GM10266 (cell line): ENCODE measurements at regions not wholly inside any gene's neighbourhood (a gene's known extent, or its start where the extent isn't known, plus 50 kb on each side); places are given as distances from the start of the nearest gene placed in this dataset.

Experiments
- DNase-seq: peaks from one replicate; pipeline ENCODE4 v3.0.0; 2012; ENCODE audit errors: extremely low spot score
- TF ChIP-seq, protein P1 (sequence below): IDR thresholded peaks from 2 replicates; pipeline ENCODE4 v1.5.1; 2012; ENCODE audit warnings: mild to moderate bottlenecking, low read depth; ENCODE audit not compliant: control insufficient read depth, insufficient read depth; ENCODE audit errors: missing control alignments

DNA sequence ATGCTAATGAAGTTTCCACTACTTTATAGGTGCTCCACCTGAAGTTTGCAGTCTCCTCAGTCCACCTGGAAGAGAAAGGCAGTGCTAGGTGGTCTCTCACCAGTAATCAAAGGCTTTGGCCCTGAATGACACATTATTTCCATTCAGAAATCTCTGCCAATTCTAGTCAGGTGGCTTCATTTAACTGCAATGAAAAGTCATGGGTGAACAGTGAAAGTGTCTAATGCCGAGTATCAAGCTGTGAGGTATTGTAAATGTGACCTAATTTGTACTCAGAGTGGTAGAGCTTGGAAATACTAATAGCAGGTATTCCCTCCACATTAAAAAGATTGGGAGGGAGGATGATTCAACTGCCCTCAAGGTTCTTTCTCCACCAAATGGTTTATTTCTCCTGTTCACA lies 220.9 kb upstream of the LRFN5 start:
- no peak for DNase-seq
- TF ChIP-seq, protein P1, sequence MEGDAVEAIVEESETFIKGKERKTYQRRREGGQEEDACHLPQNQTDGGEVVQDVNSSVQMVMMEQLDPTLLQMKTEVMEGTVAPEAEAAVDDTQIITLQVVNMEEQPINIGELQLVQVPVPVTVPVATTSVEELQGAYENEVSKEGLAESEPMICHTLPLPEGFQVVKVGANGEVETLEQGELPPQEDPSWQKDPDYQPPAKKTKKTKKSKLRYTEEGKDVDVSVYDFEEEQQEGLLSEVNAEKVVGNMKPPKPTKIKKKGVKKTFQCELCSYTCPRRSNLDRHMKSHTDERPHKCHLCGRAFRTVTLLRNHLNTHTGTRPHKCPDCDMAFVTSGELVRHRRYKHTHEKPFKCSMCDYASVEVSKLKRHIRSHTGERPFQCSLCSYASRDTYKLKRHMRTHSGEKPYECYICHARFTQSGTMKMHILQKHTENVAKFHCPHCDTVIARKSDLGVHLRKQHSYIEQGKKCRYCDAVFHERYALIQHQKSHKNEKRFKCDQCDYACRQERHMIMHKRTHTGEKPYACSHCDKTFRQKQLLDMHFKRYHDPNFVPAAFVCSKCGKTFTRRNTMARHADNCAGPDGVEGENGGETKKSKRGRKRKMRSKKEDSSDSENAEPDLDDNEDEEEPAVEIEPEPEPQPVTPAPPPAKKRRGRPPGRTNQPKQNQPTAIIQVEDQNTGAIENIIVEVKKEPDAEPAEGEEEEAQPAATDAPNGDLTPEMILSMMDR, result no peak

DNA sequence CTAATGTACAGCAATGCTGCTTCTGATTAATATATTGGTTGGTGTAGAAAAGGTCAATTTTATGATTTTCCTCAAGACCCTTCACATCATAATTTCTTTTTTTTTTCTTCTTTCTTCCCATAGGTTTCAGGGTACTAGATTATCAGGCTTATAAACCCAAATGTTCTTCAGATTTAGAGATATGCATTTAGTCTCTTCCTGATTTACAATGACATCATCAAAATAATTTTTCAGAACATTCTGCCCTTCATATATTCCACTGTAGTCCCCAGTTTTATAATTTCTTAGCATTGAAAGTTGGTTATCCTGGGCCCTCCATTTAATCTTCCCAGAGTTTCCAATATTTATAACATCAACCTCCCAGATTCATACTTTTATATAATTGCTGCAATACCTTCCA lies 226.7 kb upstream of the LRFN5 start:
- TF ChIP-seq, protein P1, result no peak
- DNase-seq, result no peak

DNA sequence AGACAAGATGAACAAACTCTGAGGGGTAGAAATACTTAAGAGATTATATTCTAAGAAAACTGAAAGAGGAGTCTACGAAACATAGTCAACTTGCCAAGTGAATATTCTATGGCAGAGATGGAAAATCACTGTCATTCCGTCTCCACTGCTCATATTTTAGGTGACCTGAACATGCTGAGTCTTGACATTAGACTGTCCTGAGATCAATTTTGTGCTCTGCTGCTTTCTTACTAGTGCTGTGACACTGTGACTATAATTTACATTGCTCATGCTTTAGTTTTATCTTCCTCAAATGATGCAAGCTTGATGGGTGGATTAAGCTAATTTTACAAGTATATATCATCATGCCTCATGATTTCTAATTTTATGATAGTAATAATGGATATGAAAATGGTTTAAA lies 228.2 kb upstream of the LRFN5 start:
- TF ChIP-seq, protein P1, result no peak

DNA sequence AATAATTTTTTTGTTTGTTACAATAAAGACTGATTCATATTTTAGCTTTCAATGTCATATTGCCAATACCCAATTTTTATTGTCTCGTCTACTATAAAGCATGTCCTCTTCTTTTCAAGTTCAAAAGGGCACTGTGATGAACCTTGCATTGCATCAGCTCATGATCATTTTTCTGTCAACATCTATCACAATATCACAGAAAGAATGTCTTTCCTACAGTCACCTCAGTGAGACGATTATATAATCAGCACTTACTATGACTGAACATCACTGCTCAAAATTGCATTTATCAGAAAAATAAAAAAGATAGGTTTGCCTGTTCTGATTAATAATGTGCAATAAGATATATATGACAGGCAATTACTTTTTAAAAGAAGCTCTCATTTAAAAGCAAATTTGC lies 228.7 kb upstream of the LRFN5 start:
- TF ChIP-seq, protein P1, result no peak
- no peak for DNase-seq

More for the DNA sequence above, 228.2 kb upstream of the LRFN5 start:
- DNase-seq, result no peak

DNA sequence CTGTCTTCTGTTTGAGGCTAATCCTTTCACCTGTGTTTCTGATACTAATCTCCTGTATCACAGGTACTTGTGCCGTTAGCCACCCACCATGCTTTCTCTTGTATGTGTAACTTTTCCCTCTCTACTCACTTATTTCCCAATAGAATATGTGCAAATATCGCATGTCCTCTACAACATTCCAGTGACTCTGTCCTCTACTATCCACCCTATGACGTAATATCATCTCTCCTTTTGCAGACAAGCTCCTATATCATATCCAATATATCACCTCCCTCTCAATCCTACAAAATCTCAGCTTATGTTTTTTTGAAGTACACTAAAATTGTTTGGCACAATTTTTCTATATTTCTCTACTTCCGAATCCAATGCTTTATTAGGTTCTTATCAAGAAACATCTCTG lies 232.6 kb upstream of the LRFN5 start:
- TF ChIP-seq, protein P1, result no peak

DNA sequence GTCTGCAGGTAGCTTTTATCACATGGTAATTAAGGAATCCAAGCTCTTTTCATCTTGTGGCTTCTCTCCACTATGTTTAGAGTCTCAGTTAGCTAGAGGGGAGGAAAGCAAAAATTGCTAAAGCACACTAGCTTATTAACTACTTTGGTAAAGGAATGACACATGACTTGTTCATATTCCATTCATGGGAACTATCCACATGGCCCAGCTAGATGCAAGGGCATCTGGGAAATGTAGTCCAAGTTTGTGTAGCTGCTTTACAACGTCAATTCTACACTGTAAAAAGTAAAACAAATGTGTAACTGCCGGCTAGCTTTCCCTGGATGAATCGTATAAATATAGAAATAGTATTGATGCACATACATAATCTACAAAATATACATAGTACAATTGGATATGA lies 244.5 kb upstream of the LRFN5 start:
- no peak for DNase-seq
- TF ChIP-seq, protein P1, result no peak

More for the DNA sequence above, 232.6 kb upstream of the LRFN5 start:
- no peak for DNase-seq

DNA sequence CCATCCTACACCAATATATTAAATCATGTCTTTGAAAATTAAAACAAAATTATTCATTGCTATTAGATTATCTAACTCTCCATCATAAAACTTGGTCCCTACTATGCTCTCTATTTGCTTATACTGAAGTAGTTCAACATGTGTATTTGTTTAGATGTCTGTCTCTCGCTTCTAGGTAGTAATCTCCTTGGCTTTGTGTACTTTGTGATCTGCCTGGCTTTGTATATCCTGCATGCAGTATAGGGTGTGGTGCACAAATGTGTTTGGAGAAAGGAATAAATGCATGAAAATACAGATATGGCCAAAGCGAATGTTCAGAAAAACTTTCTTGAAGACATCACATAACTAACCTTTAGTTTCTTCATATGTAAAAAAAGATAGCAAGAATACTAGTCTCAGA lies 246.6 kb upstream of the LRFN5 start:
- TF ChIP-seq, protein P1, result no peak

DNA sequence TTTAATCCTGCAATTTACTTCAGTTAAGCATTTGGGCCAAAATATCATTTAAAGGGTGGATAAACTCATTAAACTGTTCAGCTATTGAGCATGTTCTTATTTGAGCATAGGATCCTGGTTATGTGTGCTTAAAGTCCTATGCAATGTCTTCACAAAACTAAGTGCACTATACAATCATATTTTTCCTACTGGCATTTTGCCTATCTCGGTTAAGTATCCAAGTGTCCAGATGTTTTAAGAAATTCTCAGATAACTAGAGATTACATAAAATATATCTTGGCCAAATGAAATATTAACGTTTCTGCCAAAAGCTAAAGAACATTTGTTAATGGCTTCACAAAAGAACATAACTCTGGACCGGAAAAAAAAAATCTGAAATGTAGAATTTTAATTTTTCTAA lies 250.8 kb upstream of the LRFN5 start:
- DNase-seq, result no peak
- TF ChIP-seq, protein P1, result no peak

More for the DNA sequence above, 246.6 kb upstream of the LRFN5 start:
- DNase-seq, result no peak
